ENCODE measurements at regions not wholly inside any gene's neighbourhood (a gene's known extent, or its start where the extent isn't known, plus 50 kb on each side); places are given as distances from the start of the nearest gene placed in this dataset.

DNA sequence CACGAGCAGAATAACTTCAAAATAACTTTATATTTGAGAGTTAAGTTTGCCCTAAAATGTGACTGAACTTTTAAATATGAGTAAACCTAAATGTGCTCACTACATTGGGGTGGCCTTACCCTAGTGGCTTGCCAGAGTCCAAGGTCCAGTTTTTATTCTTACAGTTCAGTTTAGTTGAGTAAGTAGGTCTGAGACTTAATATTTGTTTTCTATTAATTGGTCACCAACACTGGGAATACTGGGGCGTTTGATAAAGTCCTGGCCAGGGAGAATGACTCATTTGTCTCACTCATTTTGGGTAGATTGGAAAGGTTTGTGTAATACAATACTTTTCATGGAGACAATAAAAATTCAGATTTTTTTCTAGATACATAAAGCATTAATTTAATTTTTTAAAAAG, 127.8 kb upstream of the SPATA13 start (continued):
- peak; percentile 93 to 94 for TF ChIP-seq HNF4A (conservative IDR thresholded peaks at IDR 0.05)

DNA sequence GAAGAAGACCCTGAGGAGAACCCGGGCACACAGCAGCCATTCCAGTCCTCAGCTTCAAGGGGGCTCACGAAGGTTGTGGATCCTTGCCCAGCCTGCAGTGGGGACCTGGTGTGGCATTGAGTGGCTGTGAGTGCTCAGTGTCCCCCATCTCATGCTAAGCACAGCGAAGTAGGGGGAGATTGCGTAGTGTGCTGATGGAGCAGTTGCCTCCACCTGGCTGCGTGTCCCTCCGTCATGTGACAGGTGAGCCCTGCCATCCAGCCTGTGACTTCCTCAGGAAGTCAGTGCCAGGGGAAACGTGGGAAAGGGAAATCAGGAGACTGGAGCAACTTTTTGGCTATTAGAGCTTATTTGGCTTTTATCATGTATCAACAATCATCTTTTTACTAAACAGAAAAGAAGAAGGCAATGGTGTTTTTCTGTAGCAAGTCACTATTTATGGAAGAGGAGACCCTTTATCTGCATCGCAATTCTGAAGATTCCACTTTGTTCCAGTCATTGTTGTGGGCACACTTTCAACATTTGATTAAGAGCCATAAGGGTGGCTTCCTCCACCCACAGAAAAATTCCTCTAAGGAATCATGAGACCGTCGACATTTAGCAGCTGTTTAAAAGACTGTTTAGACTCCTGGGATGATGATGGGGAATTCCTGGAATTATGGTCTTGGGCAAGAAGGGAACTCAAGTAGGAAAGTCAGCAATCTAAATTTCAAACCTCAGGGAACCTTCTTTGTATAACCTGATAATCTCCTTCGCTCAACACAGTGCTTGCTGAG, 126.8 kb upstream of the SPATA13 start:
- H3K9me3 ChIP-seq (ENCODE audit: control insufficient read depth in 4 of 4, low read length in 3 of 4), result no peaks in the 10 kb centered on the region
- no peak for DNase-seq (ENCODE audit: low spot score)
- TF ChIP-seq YY1 (IDR thresholded peaks at IDR 0.05) (no peak), JUND (IDR thresholded peaks at IDR 0.05) (no peak), HNF4A (conservative IDR thresholded peaks at IDR 0.05) (peak in 1 of 2 donors; percentile 14), GABPA (IDR thresholded peaks at IDR 0.05 in 1 of 2, conservative IDR thresholded peaks at IDR 0.05 in 1 of 2) (peak in 1 of 2 donors; percentile 59), NR2F2 (IDR thresholded peaks at IDR 0.05) (peak; percentile 31)
- H3K36me3 ChIP-seq (ENCODE audit: control insufficient read depth in 4 of 4, insufficient read depth in 3 of 4, low read depth in 1 of 4, low read length in 3 of 4), result no peaks in the 10 kb centered on the region
- H3K9ac ChIP-seq (ENCODE audit: low read depth in 1 of 2, low read length in 2 of 2), result peak overlapping the region in 1 of 2 donors; percentile 68
- peak overlapping the region; percentile 21 to 52 (median 30) for H3K4me3 ChIP-seq (ENCODE audit: low read depth in 1 of 3, low read length in 3 of 3)
- 64% methylated on average over 11 of the region's 11 CpGs for WGBS
- peak overlapping the region; percentile 86 to 91 for H3K27ac ChIP-seq (ENCODE audit: low read depth in 1 of 2, low read length in 2 of 2)
- peaks cover 7 to 29% (median 10%) of the 10 kb centered on the region in 4 donors for H3K4me1 ChIP-seq (ENCODE audit: control insufficient read depth in 4 of 4, insufficient read depth in 4 of 4, low read length in 3 of 4)
- H3K27me3 ChIP-seq (ENCODE audit: control insufficient read depth in 4 of 4, insufficient read depth in 4 of 4, low read length in 3 of 4), result no peaks in the 10 kb centered on the region

DNA sequence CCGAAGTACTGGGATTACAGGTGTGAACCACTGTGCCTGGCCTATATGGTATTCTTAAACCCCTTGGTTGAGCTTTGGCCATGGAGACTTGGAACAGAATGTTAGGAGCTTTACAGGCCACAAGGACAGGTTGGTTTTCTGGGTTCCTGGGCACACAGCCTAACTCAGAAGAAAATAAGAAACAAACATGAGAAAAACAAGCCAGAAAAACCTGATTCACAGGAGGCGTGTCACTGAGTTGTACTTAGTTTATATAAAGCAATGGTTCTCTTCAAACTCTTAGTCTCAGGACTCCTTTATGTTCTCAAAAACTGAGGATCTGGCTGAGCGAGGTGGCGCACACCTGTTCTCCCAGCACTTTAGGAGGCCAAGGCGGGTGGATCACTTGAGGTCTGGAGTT, 125.1 kb upstream of the SPATA13 start:
- TF ChIP-seq, protein P1, sequence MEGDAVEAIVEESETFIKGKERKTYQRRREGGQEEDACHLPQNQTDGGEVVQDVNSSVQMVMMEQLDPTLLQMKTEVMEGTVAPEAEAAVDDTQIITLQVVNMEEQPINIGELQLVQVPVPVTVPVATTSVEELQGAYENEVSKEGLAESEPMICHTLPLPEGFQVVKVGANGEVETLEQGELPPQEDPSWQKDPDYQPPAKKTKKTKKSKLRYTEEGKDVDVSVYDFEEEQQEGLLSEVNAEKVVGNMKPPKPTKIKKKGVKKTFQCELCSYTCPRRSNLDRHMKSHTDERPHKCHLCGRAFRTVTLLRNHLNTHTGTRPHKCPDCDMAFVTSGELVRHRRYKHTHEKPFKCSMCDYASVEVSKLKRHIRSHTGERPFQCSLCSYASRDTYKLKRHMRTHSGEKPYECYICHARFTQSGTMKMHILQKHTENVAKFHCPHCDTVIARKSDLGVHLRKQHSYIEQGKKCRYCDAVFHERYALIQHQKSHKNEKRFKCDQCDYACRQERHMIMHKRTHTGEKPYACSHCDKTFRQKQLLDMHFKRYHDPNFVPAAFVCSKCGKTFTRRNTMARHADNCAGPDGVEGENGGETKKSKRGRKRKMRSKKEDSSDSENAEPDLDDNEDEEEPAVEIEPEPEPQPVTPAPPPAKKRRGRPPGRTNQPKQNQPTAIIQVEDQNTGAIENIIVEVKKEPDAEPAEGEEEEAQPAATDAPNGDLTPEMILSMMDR (IDR thresholded peaks at IDR 0.05; ENCODE audit: low read depth, low read length, missing input control), result no peak
- TF ChIP-seq RXRA (IDR thresholded peaks at IDR 0.05), result no peak
- no peak for TF ChIP-seq YY1 (IDR thresholded peaks at IDR 0.05)
- Histone ChIP-seq H3K27me3 (ENCODE audit: control insufficient read depth in 4 of 4, insufficient read depth in 4 of 4, low read length in 3 of 4) (no peaks in the 10 kb centered on the region), H3K27ac (ENCODE audit: low read depth in 1 of 2, low read length in 2 of 2) (no peak overlapping the region), H3K36me3 (ENCODE audit: control insufficient read depth in 4 of 4, insufficient read depth in 3 of 4, low read depth in 1 of 4, low read length in 3 of 4) (no peaks in the 10 kb centered on the region), H3K9ac (ENCODE audit: low read depth in 1 of 2, low read length in 2 of 2) (no peak overlapping the region), H3K9me3 (ENCODE audit: control insufficient read depth in 4 of 4, low read length in 3 of 4) (no peaks in the 10 kb centered on the region), H3K4me1 (ENCODE audit: control insufficient read depth in 4 of 4, insufficient read depth in 4 of 4, low read length in 3 of 4) (peaks cover 7 to 29% (median 10%) of the 10 kb centered on the region in 4 donors), H3K4me3 (ENCODE audit: low read depth in 1 of 3, low read length in 3 of 3) (no peak overlapping the region)
- no peak for DNase-seq (ENCODE audit: low spot score)
- 77% methylated on average over 5 of the region's 5 CpGs for WGBS

DNA sequence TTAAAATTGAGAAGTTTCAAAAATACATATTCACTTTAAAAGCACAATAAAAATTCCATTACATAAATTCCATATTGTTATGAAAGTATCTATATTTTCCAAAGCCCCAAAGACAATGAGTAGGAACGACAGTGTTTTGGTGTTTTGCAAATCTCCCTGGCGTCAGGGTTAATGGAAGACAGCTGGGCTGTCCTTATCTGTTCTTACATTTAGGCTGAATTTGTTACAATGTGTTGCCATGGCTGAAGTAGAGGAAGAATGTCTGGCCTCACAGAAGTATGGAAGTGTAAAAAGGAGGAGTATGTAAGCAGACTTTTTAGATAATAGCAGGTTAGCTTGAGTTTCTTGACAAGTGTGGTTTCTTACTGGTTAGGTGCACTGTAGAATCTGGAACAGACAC, 124.4 kb upstream of the SPATA13 start:
- WGBS, result 81% methylated on average over 2 of the region's 2 CpGs

More for the DNA sequence above, 124.4 kb upstream of the SPATA13 start:
- Histone ChIP-seq H3K27me3 (ENCODE audit: control insufficient read depth in 4 of 4, insufficient read depth in 4 of 4, low read length in 3 of 4) (no peaks in the 10 kb centered on the region), H3K4me1 (ENCODE audit: control insufficient read depth in 4 of 4, insufficient read depth in 4 of 4, low read length in 3 of 4) (peaks cover 7 to 27% (median 9%) of the 10 kb centered on the region in 4 donors), H3K9me3 (ENCODE audit: control insufficient read depth in 4 of 4, low read length in 3 of 4) (no peaks in the 10 kb centered on the region), H3K4me3 (ENCODE audit: low read depth in 1 of 3, low read length in 3 of 3) (no peak overlapping the region), H3K36me3 (ENCODE audit: control insufficient read depth in 4 of 4, insufficient read depth in 3 of 4, low read depth in 1 of 4, low read length in 3 of 4) (no peaks in the 10 kb centered on the region), H3K9ac (ENCODE audit: low read depth in 1 of 2, low read length in 2 of 2) (no peak overlapping the region), H3K27ac (ENCODE audit: low read depth in 1 of 2, low read length in 2 of 2) (no peak overlapping the region)
- no peak for DNase-seq (ENCODE audit: low spot score)
- no peak for TF ChIP-seq FOXA2 (IDR thresholded peaks at IDR 0.05)
- TF ChIP-seq YY1 (IDR thresholded peaks at IDR 0.05), result no peak
- TF ChIP-seq SP1 (IDR thresholded peaks at IDR 0.05), result no peak
- no peak for TF ChIP-seq HNF4G (IDR thresholded peaks at IDR 0.05)
- TF ChIP-seq, protein P2, sequence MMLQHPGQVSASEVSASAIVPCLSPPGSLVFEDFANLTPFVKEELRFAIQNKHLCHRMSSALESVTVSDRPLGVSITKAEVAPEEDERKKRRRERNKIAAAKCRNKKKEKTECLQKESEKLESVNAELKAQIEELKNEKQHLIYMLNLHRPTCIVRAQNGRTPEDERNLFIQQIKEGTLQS (IDR thresholded peaks at IDR 0.05), result no peak
- no peak for TF ChIP-seq RAD21 (IDR thresholded peaks at IDR 0.05)
- TF ChIP-seq, protein P3, sequence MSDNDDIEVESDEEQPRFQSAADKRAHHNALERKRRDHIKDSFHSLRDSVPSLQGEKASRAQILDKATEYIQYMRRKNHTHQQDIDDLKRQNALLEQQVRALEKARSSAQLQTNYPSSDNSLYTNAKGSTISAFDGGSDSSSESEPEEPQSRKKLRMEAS (IDR thresholded peaks at IDR 0.05), result no peak
- no peak for TF ChIP-seq EGR1 (IDR thresholded peaks at IDR 0.05; ENCODE audit: low read depth in 2 of 2)
- TF ChIP-seq, protein P1 (IDR thresholded peaks at IDR 0.05; ENCODE audit: low read depth, low read length, missing input control), result no peak
- TF ChIP-seq JUND (IDR thresholded peaks at IDR 0.05), result no peak
- TF ChIP-seq HNF4A (conservative IDR thresholded peaks at IDR 0.05), result no peak
- TF ChIP-seq GABPA (IDR thresholded peaks at IDR 0.05 in 1 of 2, conservative IDR thresholded peaks at IDR 0.05 in 1 of 2), result no peak
- no peak for TF ChIP-seq FOXA1 (IDR thresholded peaks at IDR 0.05)
